ENCODE measurements at regions not wholly inside any gene's neighbourhood (a gene's known extent, or its start where the extent isn't known, plus 50 kb on each side); places are given as distances from the start of the nearest gene placed in this dataset.

- TF ChIP-seq CTCF (conservative IDR thresholded peaks at IDR 0.05; ENCODE audit: low read length): no peak
- TF ChIP-seq EZH2phosphoT487 (IDR thresholded peaks at IDR 0.05; ENCODE audit: borderline replicate concordance): no peak
These were observed 2055.0 kb upstream of the ACO1 start for GRCh38 chr9:30329431-30329830.

All from Loucy (cell line).